Fibroblast of peridontal ligament (primary cell): ENCODE measurements at regions not wholly inside any gene's neighbourhood (a gene's known extent, or its start where the extent isn't known, plus 50 kb on each side); places are given as distances from the start of the nearest gene placed in this dataset.

ENCODE experiments used
- DNase-seq: peaks from one replicate; pipeline ENCODE4 v3.0.0-alpha.2; 2010; ENCODE audit errors: extremely low read depth

- DNase-seq: no peak
Observed at GRCh38 chr10:121098211-121098610, 247.0 kb downstream of the WDR11 start.

- DNase-seq: no peak
Observed at GRCh38 chr10:121098751-121099150, 247.6 kb downstream of the WDR11 start.

GRCh38 chr10:121099181-121099580, 248.0 kb downstream of the WDR11 start:
- no peak for DNase-seq

- no peak for DNase-seq
Observed at GRCh38 chr10:121099592-121099991, 248.4 kb downstream of the WDR11 start.

- DNase-seq: no peak
Observed at GRCh38 chr10:121101561-121101960, 250.4 kb downstream of the WDR11 start.

GRCh38 chr10:121102706-121103105, 251.5 kb downstream of the WDR11 start:
- DNase-seq: no peak

- DNase-seq: no peak
Observed at GRCh38 chr10:121104476-121105111, 253.4 kb downstream of the WDR11 start.

GRCh38 chr10:121106611-121107010, 255.4 kb downstream of the WDR11 start:
- DNase-seq: no peak

- DNase-seq: no peak
Observed at GRCh38 chr10:121108051-121108450, 256.9 kb downstream of the WDR11 start.

- DNase-seq: no peak
Observed at GRCh38 chr10:121110369-121110768, 259.2 kb downstream of the WDR11 start.

GRCh38 chr10:121112136-121112535, 261.0 kb downstream of the WDR11 start:
- no peak for DNase-seq

- DNase-seq: no peak
Observed at GRCh38 chr10:121112579-121113384, 261.6 kb downstream of the WDR11 start.

- no peak for DNase-seq
Observed at GRCh38 chr10:121113385-121113696, 262.2 kb downstream of the WDR11 start.

- no peak for DNase-seq
Observed at GRCh38 chr10:121113911-121114310, 262.7 kb downstream of the WDR11 start.

GRCh38 chr10:121115154-121115553, 264.0 kb downstream of the WDR11 start:
- DNase-seq: no peak

GRCh38 chr10:121121462-121121861, 270.3 kb downstream of the WDR11 start:
- DNase-seq: no peak

GRCh38 chr10:121127151-121127906, 276.2 kb downstream of the WDR11 start:
- DNase-seq: no peak

GRCh38 chr10:121128164-121128563, 277.0 kb downstream of the WDR11 start:
- DNase-seq: no peak

GRCh38 chr10:121129266-121129665, 278.1 kb downstream of the WDR11 start:
- DNase-seq: no peak

- no peak for DNase-seq
Observed at GRCh38 chr10:121130382-121130781, 279.2 kb downstream of the WDR11 start.

- DNase-seq: no peak
Observed at GRCh38 chr10:121131014-121131413, 279.9 kb downstream of the WDR11 start.

GRCh38 chr10:121131426-121132265, 280.5 kb downstream of the WDR11 start:
- no peak for DNase-seq
